Small intestine (tissue), 7 donors: ENCODE measurements at regions not wholly inside any gene's neighbourhood (a gene's known extent, or its start where the extent isn't known, plus 50 kb on each side); places are given as distances from the start of the nearest gene placed in this dataset.

Source experiments
- DNase-seq, 2 donors: peaks; one replicate each; pipeline versions ENCODE4 v3.0.0 to v3.0.0-alpha.2; 2013
- FAIRE-seq: peaks from 2 replicates; lab custom pipeline; 2012; peaks lifted over from hg19 to GRCh38; lab: Jason Lieb, UNC
- H3K27ac ChIP-seq, 3 donors: one replicate each; pipeline ENCODE4 v1.5.1; 2013; ENCODE audit warnings: low read length in 2 of 3, mild to moderate bottlenecking in 2 of 3, control low read depth in 1 of 3, inconsistent platforms in 1 of 3, low read depth in 1 of 3, moderate library complexity in 1 of 3
- H3K27me3 ChIP-seq, 3 donors: one replicate each; pipeline ENCODE4 v1.6.1; 2013; ENCODE audit warnings: low read length in 3 of 3, inconsistent platforms in 1 of 3; ENCODE audit not compliant: control insufficient read depth in 3 of 3, insufficient read depth in 3 of 3
- H3K36me3 ChIP-seq, 3 donors: one replicate each; pipeline ENCODE4 v1.6.1; 2013; ENCODE audit warnings: low read length in 3 of 3, inconsistent platforms in 1 of 3, low read depth in 1 of 3, mild to moderate bottlenecking in 1 of 3, moderate library complexity in 1 of 3; ENCODE audit not compliant: control insufficient read depth in 3 of 3, insufficient read depth in 2 of 3
- H3K4me1 ChIP-seq, 3 donors: one replicate each; pipeline ENCODE4 v1.6.1; 2013; ENCODE audit warnings: low read length in 2 of 3, inconsistent platforms in 1 of 3, low read depth in 1 of 3, mild to moderate bottlenecking in 1 of 3, moderate library complexity in 1 of 3; ENCODE audit not compliant: control insufficient read depth in 3 of 3, insufficient read depth in 2 of 3
- H3K4me3 ChIP-seq, 3 donors: one replicate each; pipeline ENCODE4 v1.5.1; 2013; ENCODE audit warnings: low read length in 3 of 3, control low read depth in 1 of 3, inconsistent platforms in 1 of 3, low read depth in 1 of 3, mild to moderate bottlenecking in 1 of 3, moderate library complexity in 1 of 3
- H3K9me3 ChIP-seq, 2 donors: one replicate each; pipeline ENCODE4 v1.6.1; 2013; ENCODE audit warnings: low read depth in 1 of 2, low read length in 1 of 2; ENCODE audit not compliant: control insufficient read depth in 2 of 2, insufficient read depth in 1 of 2
- WGBS, 3 donors: extraction: QIAGEN DNeasy Blood & Tissue Kit; methylation state at CpG; one replicate each; pipeline ENCODE4 v1.1.7; 2013; 5-methylcytosine and 5-hydroxymethylcytosine counted together
- donor health status: healthy with polysubstance abuse.
- donor health status: control.
- donor health status: control.
- donor health status: Bipolar disorder and iron deficiency.
- donor health status: healthy.

- Histone ChIP-seq H3K27ac (no peak overlapping the region), H3K9me3 (no peaks in the 10 kb centered on the region), H3K27me3 (no peaks in the 10 kb centered on the region), H3K4me1 (peaks cover 0 to 2% (median 0%) of the 10 kb centered on the region in 3 donors), H3K36me3 (no peaks in the 10 kb centered on the region), H3K4me3 (no peak overlapping the region)
- FAIRE-seq (no peak), DNase-seq (no peak)
- WGBS, 3 donors, result 88 to 95% (median 91%) methylated on average over 1 of the region's 1 CpG
These were observed 137.2 kb upstream of the CAMK1G start for GRCh38 chr1:209446356-209446755.

GRCh38 chr1:209454340-209454994 is 129.0 kb upstream of the CAMK1G start:
- Histone ChIP-seq H3K4me1 (peaks cover 0 to 21% (median 0%) of the 10 kb centered on the region in 3 donors), H3K4me3 (no peak overlapping the region), H3K27me3 (no peaks in the 10 kb centered on the region), H3K9me3 (no peaks in the 10 kb centered on the region), H3K36me3 (no peaks in the 10 kb centered on the region), H3K27ac (no peak overlapping the region)
- 39 to 81% (median 58%) methylated on average over 2 of the region's 2 CpGs for WGBS, 3 donors
- no peak for DNase-seq
- no peak for FAIRE-seq

DNA sequence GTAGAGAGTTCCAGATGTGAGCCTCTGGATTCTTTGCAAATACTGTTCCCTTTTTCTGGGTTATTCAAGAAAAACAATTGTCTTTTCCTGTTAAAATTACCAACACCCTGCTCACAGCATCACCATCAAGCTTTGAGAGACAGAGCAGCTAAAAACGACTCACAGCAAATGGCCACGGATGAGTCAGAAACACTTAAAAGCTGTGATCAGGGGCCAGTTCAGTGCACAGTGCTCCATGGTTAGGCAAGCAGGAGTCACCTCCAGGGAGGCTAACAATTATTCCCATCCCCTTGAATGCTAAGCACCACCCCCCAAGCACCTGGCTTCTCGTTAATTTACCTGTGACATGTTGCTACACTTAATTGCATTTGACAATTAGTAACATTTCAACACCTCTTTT is 128.4 kb upstream of the CAMK1G start:
- no peak overlapping the region for H3K27ac ChIP-seq
- no peak for FAIRE-seq
- no peaks in the 10 kb centered on the region for H3K9me3 ChIP-seq
- H3K36me3 ChIP-seq, result no peaks in the 10 kb centered on the region
- H3K4me3 ChIP-seq, result no peak overlapping the region
- peaks cover 0 to 21% (median 0%) of the 10 kb centered on the region in 3 donors for H3K4me1 ChIP-seq
- 67 to 74% (median 68%) methylated on average over 3 of the region's 3 CpGs for WGBS, 3 donors
- H3K27me3 ChIP-seq, result no peaks in the 10 kb centered on the region
- DNase-seq, result no peak

DNA sequence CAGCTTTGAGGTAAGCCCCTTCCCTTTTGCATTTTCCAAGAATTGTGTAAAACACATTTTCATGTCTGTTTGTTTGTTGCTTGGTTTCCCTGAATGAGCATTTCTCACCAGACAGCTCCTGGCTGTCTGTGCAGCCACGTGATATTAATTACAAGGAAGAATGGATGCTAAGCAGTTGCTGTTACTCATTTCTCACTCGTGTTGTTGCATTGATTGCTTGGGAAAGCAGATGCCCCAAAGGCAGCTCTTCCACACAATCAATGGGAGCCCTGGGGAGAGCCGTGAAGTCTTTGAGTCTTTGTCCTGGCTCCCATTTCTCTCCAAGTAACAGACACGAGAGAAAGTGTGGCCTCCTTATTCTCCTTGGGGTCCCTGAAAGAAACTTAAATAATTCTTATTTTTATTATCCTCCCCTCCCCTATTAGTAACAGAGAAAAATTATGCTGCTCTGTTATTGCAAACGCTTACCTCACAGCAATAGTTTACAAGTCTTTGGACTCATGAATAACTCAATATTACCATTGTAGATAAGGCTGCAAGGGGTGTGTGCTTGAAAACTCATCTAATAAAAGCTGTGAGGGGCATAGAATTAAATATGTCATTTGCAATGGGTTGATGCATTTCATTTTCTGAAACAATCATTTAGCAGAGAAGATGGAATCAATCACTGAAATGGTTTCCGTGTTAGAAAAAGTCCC is 127.7 kb upstream of the CAMK1G start:
- no peak overlapping the region for H3K4me3 ChIP-seq
- no peak overlapping the region for H3K27ac ChIP-seq
- DNase-seq, result no peak
- H3K9me3 ChIP-seq, result peaks cover 0 to 2% of the 10 kb centered on the region in 2 donors
- WGBS, 3 donors, result 62 to 64% (median 64%) methylated on average over 6 of the region's 6 CpGs
- no peaks in the 10 kb centered on the region for H3K36me3 ChIP-seq
- no peak for FAIRE-seq
- H3K27me3 ChIP-seq, result no peaks in the 10 kb centered on the region
- peaks cover 0 to 21% (median 0%) of the 10 kb centered on the region in 3 donors for H3K4me1 ChIP-seq

DNA sequence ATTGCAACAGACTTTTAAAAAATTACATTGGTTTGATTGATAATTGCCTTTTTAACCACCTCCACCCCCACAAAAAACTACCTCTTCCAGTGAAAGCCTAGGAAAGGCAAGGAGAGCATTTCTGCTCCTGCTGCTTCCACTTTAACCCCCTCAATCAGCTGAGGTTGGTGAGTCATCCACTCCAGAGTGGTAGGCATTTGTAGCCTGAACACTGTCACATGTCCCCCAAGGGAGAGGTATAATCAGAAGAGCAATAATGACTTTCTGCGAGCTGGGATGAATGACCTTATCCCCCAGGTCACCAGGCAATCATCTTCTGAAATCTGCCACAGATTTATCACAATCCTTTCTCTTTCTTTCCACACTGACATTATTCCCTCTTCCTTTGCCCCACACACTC is 126.6 kb upstream of the CAMK1G start:
- no peak for FAIRE-seq
- H3K27ac ChIP-seq, result peak overlapping the region in 1 of 3 donors; percentile 26
- no peak overlapping the region for H3K4me3 ChIP-seq
- DNase-seq, result peak in 1 of 2 donors; percentile 74
- peaks cover 0 to 6% of the 10 kb centered on the region in 2 donors for H3K9me3 ChIP-seq
- H3K4me1 ChIP-seq, result peaks cover 0 to 21% (median 0%) of the 10 kb centered on the region in 3 donors
- H3K27me3 ChIP-seq, result no peaks in the 10 kb centered on the region
- WGBS, 3 donors, result 64 to 83% (median 80%) methylated on average over 1 of the region's 1 CpG
- no peaks in the 10 kb centered on the region for H3K36me3 ChIP-seq

GRCh38 chr1:209457401-209458125 is 126.0 kb upstream of the CAMK1G start:
- H3K4me3 ChIP-seq, result no peak overlapping the region
- no peaks in the 10 kb centered on the region for H3K27me3 ChIP-seq
- no peaks in the 10 kb centered on the region for H3K36me3 ChIP-seq
- 33 to 61% (median 44%) methylated on average over 6 of the region's 6 CpGs for WGBS, 3 donors
- FAIRE-seq, result no peak
- DNase-seq, result peak; percentile 29 to 56
- peaks cover 0 to 21% (median 0%) of the 10 kb centered on the region in 3 donors for H3K4me1 ChIP-seq
- peak overlapping the region in 1 of 3 donors; percentile 26 for H3K27ac ChIP-seq
- H3K9me3 ChIP-seq, result peaks cover 0 to 6% of the 10 kb centered on the region in 2 donors

- Histone ChIP-seq H3K4me3 (no peak overlapping the region), H3K27me3 (no peaks in the 10 kb centered on the region), H3K27ac (no peak overlapping the region), H3K9me3 (peaks cover 0 to 6% of the 10 kb centered on the region in 2 donors), H3K4me1 (peaks cover 0 to 21% (median 0%) of the 10 kb centered on the region in 3 donors), H3K36me3 (no peaks in the 10 kb centered on the region)
- DNase-seq, result no peak
- 76 to 87% (median 87%) methylated on average over 3 of the region's 3 CpGs for WGBS, 3 donors
- FAIRE-seq, result no peak
These were observed 124.6 kb upstream of the CAMK1G start for GRCh38 chr1:209458921-209459320.

DNA sequence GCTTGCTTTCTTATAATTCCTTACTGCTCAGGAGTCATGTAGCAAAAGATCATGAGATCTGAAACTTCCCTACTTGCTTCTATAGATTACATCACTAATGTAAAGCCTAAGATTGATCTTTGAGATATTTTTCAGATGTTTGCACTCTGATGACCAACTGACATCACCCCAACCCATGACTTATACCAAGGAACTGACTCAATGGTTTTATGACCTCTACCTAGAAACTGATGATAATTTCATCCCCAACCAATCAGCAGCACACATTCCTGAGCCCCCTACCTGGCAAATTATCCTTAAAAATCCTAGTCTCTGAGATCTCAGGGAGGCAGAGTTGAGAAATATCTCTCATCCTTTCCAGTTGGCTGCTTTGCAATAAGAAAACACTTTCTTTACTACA is 122.3 kb upstream of the CAMK1G start:
- Histone ChIP-seq H3K27ac (no peak overlapping the region), H3K4me1 (peaks cover 0 to 15% (median 0%) of the 10 kb centered on the region in 3 donors), H3K9me3 (peaks cover 0 to 6% of the 10 kb centered on the region in 2 donors), H3K4me3 (no peak overlapping the region), H3K27me3 (no peaks in the 10 kb centered on the region), H3K36me3 (no peaks in the 10 kb centered on the region)
- FAIRE-seq, result no peak
- DNase-seq, result no peak
